ENCODE measurements at regions not wholly inside any gene's neighbourhood (a gene's known extent, or its start where the extent isn't known, plus 50 kb on each side); places are given as distances from the start of the nearest gene placed in this dataset.
"Not testable (repeated sequence)": the region's sequence is repeated elsewhere in the genome, so short reads cannot be mapped to it uniquely, and the experiment has no call there.

- DNase-seq (ENCODE audit: low read depth) = no peak
Observed at GRCh38 chr18:42328931-42329330, 373.9 kb downstream of the PIK3C3 start.

- no peak for DNase-seq (ENCODE audit: low read depth)
Observed at GRCh38 chr18:42330296-42330695, 375.3 kb downstream of the PIK3C3 start.

- DNase-seq (ENCODE audit: low read depth) = no peak
Observed at GRCh38 chr18:42333558-42333957, 378.5 kb downstream of the PIK3C3 start.

- no peak for DNase-seq (ENCODE audit: low read depth)
Observed at GRCh38 chr18:42334931-42335330, 379.9 kb downstream of the PIK3C3 start.

- DNase-seq (ENCODE audit: low read depth) = no peak
Observed at GRCh38 chr18:42336139-42336538, 381.1 kb downstream of the PIK3C3 start.

GRCh38 chr18:42337337-42337736, 382.3 kb downstream of the PIK3C3 start:
- DNase-seq (ENCODE audit: low read depth) = not testable (repeated sequence)

- DNase-seq (ENCODE audit: low read depth) = no peak
Observed at GRCh38 chr18:42338683-42339082, 383.6 kb downstream of the PIK3C3 start.

- no peak for DNase-seq (ENCODE audit: low read depth)
Observed at GRCh38 chr18:42339372-42339771, 384.3 kb downstream of the PIK3C3 start.

- DNase-seq (ENCODE audit: low read depth) = no peak
Observed at GRCh38 chr18:42340423-42341009, 385.5 kb downstream of the PIK3C3 start.

- DNase-seq (ENCODE audit: low read depth) = no peak
Observed at GRCh38 chr18:42341423-42341822, 386.4 kb downstream of the PIK3C3 start.

- no peak for DNase-seq (ENCODE audit: low read depth)
Observed at GRCh38 chr18:42348722-42349121, 393.7 kb downstream of the PIK3C3 start.

- DNase-seq (ENCODE audit: low read depth) = no peak
Observed at GRCh38 chr18:42351455-42351854, 396.4 kb downstream of the PIK3C3 start.

GRCh38 chr18:42360716-42361115, 405.7 kb downstream of the PIK3C3 start:
- DNase-seq (ENCODE audit: low read depth) = no peak

GRCh38 chr18:42363446-42364441, 408.7 kb downstream of the PIK3C3 start:
- DNase-seq (ENCODE audit: low read depth) = no peak

GRCh38 chr18:42364766-42365165, 409.7 kb downstream of the PIK3C3 start:
- no peak for DNase-seq (ENCODE audit: low read depth)

GRCh38 chr18:42365591-42365990, 410.6 kb downstream of the PIK3C3 start:
- DNase-seq (ENCODE audit: low read depth) = no peak

GRCh38 chr18:42373584-42373983, 418.6 kb downstream of the PIK3C3 start:
- DNase-seq (ENCODE audit: low read depth) = no peak

GRCh38 chr18:42374961-42375360, 419.9 kb downstream of the PIK3C3 start:
- DNase-seq (ENCODE audit: low read depth) = no peak

GRCh38 chr18:42378854-42379253, 423.8 kb downstream of the PIK3C3 start:
- DNase-seq (ENCODE audit: low read depth) = not testable (repeated sequence)

GRCh38 chr18:42381236-42381635, 426.2 kb downstream of the PIK3C3 start:
- DNase-seq (ENCODE audit: low read depth) = not testable (repeated sequence)

- DNase-seq (ENCODE audit: low read depth) = no peak
Observed at GRCh38 chr18:42392416-42392815, 437.4 kb downstream of the PIK3C3 start.

GRCh38 chr18:42392926-42393325, 437.9 kb downstream of the PIK3C3 start:
- DNase-seq (ENCODE audit: low read depth) = no peak

- DNase-seq (ENCODE audit: low read depth) = no peak
Observed at GRCh38 chr18:42394238-42394637, 439.2 kb downstream of the PIK3C3 start.

Measured in non-pigmented ciliary epithelial cell (primary cell).